Nephron progenitor cell (in vitro differentiated cells): ENCODE measurements at regions not wholly inside any gene's neighbourhood (a gene's known extent, or its start where the extent isn't known, plus 50 kb on each side); places are given as distances from the start of the nearest gene placed in this dataset.

Experiments used
- DNase-seq: peaks from one replicate; pipeline ENCODE4 v3.0.0; 2021
- H3K27ac Mint-ChIP-seq: 2 replicates; pipeline ENCODE4 v1.8.0; 2021; ENCODE audit warnings: mild to moderate bottlenecking, moderate library complexity, mixed read lengths
- H3K27me3 Mint-ChIP-seq: 2 replicates; pipeline ENCODE4 v1.8.0; 2021; ENCODE audit warnings: mild to moderate bottlenecking, low read depth, mixed read lengths; ENCODE audit not compliant: poor library complexity
- H3K36me3 Mint-ChIP-seq: 2 replicates; pipeline ENCODE4 v1.8.0; 2021; ENCODE audit warnings: low read depth, mixed read lengths
- H3K4me1 Mint-ChIP-seq: 2 replicates; pipeline ENCODE4 v1.8.0; 2021; ENCODE audit warnings: mixed read lengths
- H3K4me3 Mint-ChIP-seq: 2 replicates; pipeline ENCODE4 v1.8.0; 2021; ENCODE audit warnings: mild to moderate bottlenecking, moderate library complexity, mixed read lengths
- H3K9me3 Mint-ChIP-seq: 2 replicates; pipeline ENCODE4 v1.8.0; 2021; ENCODE audit warnings: mild to moderate bottlenecking, moderate library complexity, mixed read lengths
- CTCF ChIP-seq: fragments of 200-600 bp; sonication (generic); IDR thresholded peaks from 2 replicates; pipeline ENCODE4 v1.5.0; 2021; ENCODE audit warnings: antibody characterized with exemption

- Mint-ChIP-seq H3K4me1 (peaks cover 8% of the 10 kb centered on the region), H3K27ac (no peak overlapping the region), H3K36me3 (no peaks in the 10 kb centered on the region), H3K4me3 (no peak overlapping the region), H3K27me3 (peaks cover 4% of the 10 kb centered on the region), H3K9me3 (no peaks in the 10 kb centered on the region)
- TF ChIP-seq CTCF = no peak
- DNase-seq = no peak
Observed at GRCh38 chr13:39197647-39198007, 159.4 kb downstream of the NHLRC3 start.

GRCh38 chr13:39200249-39200910 lies 162.1 kb downstream of the NHLRC3 start:
- Mint-ChIP-seq H3K4me3 (no peak overlapping the region), H3K27me3 (no peaks in the 10 kb centered on the region), H3K27ac (no peak overlapping the region), H3K4me1 (peaks cover 8% of the 10 kb centered on the region), H3K9me3 (no peaks in the 10 kb centered on the region), H3K36me3 (no peaks in the 10 kb centered on the region)
- TF ChIP-seq CTCF = no peak
- no peak for DNase-seq

DNA sequence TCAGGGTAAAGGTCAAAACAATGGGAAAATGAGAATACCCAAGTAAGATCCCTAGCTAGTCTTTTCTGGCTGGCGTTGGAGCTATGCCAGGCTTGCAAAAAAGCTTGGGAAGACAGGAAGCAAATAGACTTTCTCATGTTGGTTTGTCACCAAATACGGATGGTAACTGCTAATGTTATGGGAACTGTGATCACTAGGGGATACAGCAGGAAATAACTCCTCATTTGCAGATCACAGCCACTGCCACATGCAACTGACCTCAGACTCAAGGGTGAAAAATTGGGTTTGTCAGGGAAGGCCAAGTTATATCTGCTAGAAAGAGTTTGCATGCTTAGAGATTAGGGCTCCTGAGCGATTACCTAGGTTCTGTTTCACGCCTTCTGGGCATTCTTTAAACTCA lies 162.9 kb downstream of the NHLRC3 start:
- no peaks in the 10 kb centered on the region for H3K9me3 Mint-ChIP-seq
- no peaks in the 10 kb centered on the region for H3K36me3 Mint-ChIP-seq
- peak overlapping the region; percentile 34 for H3K27ac Mint-ChIP-seq
- no peak for DNase-seq
- H3K4me3 Mint-ChIP-seq = no peak overlapping the region
- no peak for TF ChIP-seq CTCF
- H3K27me3 Mint-ChIP-seq = no peaks in the 10 kb centered on the region
- peaks cover 8% of the 10 kb centered on the region for H3K4me1 Mint-ChIP-seq

DNA sequence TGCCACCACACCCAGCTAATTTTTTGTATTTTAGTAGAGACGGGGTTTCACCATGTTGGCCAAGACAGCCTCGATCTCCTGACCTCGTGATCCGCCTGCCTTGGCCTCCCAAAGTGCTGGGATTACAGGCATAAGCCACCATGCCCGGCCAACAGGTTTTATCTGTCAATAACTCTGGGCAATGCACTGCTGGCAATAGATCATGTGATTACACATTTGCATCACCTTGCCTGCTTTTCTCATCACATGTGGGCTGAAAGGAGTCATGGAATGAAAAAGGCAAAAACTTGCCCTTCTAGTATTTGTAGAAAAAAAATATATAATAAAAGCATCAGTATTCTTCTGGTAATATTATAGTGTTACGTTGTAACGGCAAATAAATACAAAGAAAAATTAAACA lies 164.5 kb downstream of the NHLRC3 start:
- peaks cover 11% of the 10 kb centered on the region for H3K9me3 Mint-ChIP-seq
- no peaks in the 10 kb centered on the region for H3K27me3 Mint-ChIP-seq
- H3K36me3 Mint-ChIP-seq = no peaks in the 10 kb centered on the region
- no peak for DNase-seq
- no peak for TF ChIP-seq CTCF
- H3K4me1 Mint-ChIP-seq = peaks cover 8% of the 10 kb centered on the region
- H3K4me3 Mint-ChIP-seq = no peak overlapping the region
- H3K27ac Mint-ChIP-seq = no peak overlapping the region

- no peak for TF ChIP-seq CTCF
- no peaks in the 10 kb centered on the region for H3K36me3 Mint-ChIP-seq
- H3K4me3 Mint-ChIP-seq = no peak overlapping the region
- H3K9me3 Mint-ChIP-seq = peaks cover 14% of the 10 kb centered on the region
- peaks cover 3% of the 10 kb centered on the region for H3K27me3 Mint-ChIP-seq
- no peak for DNase-seq
- H3K27ac Mint-ChIP-seq = no peak overlapping the region
- no peaks in the 10 kb centered on the region for H3K4me1 Mint-ChIP-seq
Observed at GRCh38 chr13:39208636-39209035, 170.4 kb downstream of the NHLRC3 start.

DNA sequence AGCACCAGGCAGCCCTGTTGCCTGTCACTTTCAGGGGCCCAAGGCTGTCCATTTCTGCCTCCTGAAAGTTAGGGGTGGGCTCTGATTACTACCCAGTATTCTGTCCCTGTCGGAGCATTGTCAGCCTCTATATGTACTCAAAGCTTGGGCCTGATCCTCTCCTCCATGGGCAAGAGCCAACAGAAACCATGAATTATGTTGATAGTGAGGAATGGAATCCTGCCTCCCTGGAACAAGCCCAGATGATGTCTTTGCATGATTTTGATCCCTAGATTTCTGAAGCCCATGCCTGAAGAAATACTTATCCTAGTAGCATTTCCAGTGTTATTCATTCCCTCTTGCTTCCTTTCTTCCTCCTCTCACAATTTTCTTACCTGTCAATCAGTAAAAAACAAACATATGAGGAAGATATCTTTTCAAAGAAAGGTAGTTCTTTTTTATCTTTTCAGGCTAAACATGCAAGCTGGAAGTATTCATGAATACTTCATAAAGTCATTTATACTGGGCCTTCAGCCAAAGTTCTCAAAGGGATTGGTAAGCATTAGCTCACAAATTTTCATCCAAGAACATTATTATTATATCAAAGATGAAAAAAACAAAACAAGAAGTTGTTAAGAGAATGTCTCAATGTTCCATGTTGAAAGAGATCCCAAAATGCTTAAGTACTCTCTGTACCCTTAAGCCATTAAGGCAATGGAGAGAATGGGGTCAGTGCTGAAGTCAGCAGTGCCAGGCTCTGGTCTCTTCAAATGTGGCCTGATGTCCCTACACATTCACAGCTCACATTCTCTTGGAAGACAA lies 171.7 kb downstream of the NHLRC3 start:
- Mint-ChIP-seq H3K27ac (no peak overlapping the region), H3K27me3 (peaks cover 3% of the 10 kb centered on the region), H3K9me3 (peaks cover 14% of the 10 kb centered on the region), H3K36me3 (no peaks in the 10 kb centered on the region), H3K4me3 (no peak overlapping the region), H3K4me1 (peaks cover under 1% of the 10 kb centered on the region)
- DNase-seq = no peak
- no peak for TF ChIP-seq CTCF
